WTC11 (cell line): ENCODE measurements at regions not wholly inside any gene's neighbourhood (a gene's known extent, or its start where the extent isn't known, plus 50 kb on each side); places are given as distances from the start of the nearest gene placed in this dataset.

ENCODE experiments used
- CREB1 ChIP-seq: sonication (generic); formaldehyde crosslinking; IDR thresholded peaks from 2 replicates; pipeline ENCODE4 v1.8.0; 2023; ENCODE audit warnings: mild to moderate bottlenecking, missing genetic modification reagents
- FOXP1 ChIP-seq: sonication (generic); formaldehyde crosslinking; IDR thresholded peaks from 2 replicates; pipeline ENCODE4 v1.8.0; 2022; ENCODE audit warnings: missing genetic modification reagents, mild to moderate bottlenecking, moderate library complexity, borderline replicate concordance
- MXD4 ChIP-seq: fragments of 250-450 bp; sonication (Bioruptor Pico); IDR thresholded peaks from 2 replicates; pipeline ENCODE4 v1.8.0; 2021; ENCODE audit warnings: mild to moderate bottlenecking, moderate library complexity, borderline replicate concordance
- SP1 ChIP-seq: sonication (generic); formaldehyde crosslinking; conservative IDR thresholded peaks from 2 replicates; pipeline ENCODE4 v1.8.1; 2022; ENCODE audit warnings: missing genetic modification reagents
- TEAD4 ChIP-seq: sonication (generic); formaldehyde crosslinking; IDR thresholded peaks from 2 replicates; pipeline ENCODE4 v1.8.0; 2022; ENCODE audit warnings: mild to moderate bottlenecking, missing genetic modification reagents
- ZBTB21 ChIP-seq: sonication (generic); formaldehyde crosslinking; IDR thresholded peaks from 2 replicates; pipeline ENCODE4 v1.8.1; 2023; ENCODE audit warnings: mild to moderate bottlenecking, missing genetic modification reagents, borderline replicate concordance
- ZNF121 ChIP-seq: sonication (generic); formaldehyde crosslinking; IDR thresholded peaks from 2 replicates; pipeline ENCODE4 v1.8.0; 2023; ENCODE audit warnings: missing genetic modification reagents
- TF ChIP-seq, protein P1 (sequence below): sonication (generic); formaldehyde crosslinking; IDR thresholded peaks from 2 replicates; pipeline ENCODE4 v1.8.0; 2022; ENCODE audit warnings: mild to moderate bottlenecking, missing genetic modification reagents
- TF ChIP-seq, protein P2 (sequence below): sonication (generic); formaldehyde crosslinking; conservative IDR thresholded peaks from 2 replicates; pipeline ENCODE4 v1.8.1; 2023; ENCODE audit warnings: mild to moderate bottlenecking, low read depth, missing genetic modification reagents, moderate library complexity
- TF ChIP-seq, protein P3 (sequence below): fragments of 200-600 bp; IDR thresholded peaks from 2 replicates; pipeline ENCODE4 v1.8.0; 2022; ENCODE audit warnings: antibody characterized with exemption
- TF ChIP-seq, protein P4 (sequence below): sonication (generic); formaldehyde crosslinking; IDR thresholded peaks from 2 replicates; pipeline ENCODE4 v1.8.1; 2023; ENCODE audit warnings: mild to moderate bottlenecking, missing genetic modification reagents, moderate library complexity

DNA sequence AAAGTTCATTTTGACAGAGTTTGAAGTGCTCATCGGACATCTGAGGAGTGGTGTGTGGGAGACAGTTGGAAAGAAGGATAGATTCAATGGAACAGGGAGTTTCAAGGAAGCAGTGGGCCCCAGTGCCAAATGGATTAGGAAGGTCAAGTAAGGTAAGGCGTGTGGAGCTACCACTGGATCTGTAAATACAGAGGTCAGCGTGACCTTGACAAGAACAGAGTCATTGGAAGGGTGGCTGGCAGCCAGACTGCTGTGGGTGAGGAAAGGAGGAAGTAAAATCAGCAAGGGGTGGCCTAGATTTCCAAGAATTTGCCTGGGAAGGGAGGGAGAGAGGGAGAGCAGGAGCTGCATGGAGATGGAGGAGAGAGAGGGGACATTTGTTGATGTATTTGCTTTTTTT is 68.2 kb upstream of the IGF1 start:
- no peak for TF ChIP-seq MXD4 (CRISPR knock-in tag)
- TF ChIP-seq SP1 (CRISPR knock-in tag), result no peak
- TF ChIP-seq, protein P1, sequence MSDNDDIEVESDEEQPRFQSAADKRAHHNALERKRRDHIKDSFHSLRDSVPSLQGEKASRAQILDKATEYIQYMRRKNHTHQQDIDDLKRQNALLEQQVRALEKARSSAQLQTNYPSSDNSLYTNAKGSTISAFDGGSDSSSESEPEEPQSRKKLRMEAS (CRISPR knock-in tag), result no peak
- TF ChIP-seq, protein P2, sequence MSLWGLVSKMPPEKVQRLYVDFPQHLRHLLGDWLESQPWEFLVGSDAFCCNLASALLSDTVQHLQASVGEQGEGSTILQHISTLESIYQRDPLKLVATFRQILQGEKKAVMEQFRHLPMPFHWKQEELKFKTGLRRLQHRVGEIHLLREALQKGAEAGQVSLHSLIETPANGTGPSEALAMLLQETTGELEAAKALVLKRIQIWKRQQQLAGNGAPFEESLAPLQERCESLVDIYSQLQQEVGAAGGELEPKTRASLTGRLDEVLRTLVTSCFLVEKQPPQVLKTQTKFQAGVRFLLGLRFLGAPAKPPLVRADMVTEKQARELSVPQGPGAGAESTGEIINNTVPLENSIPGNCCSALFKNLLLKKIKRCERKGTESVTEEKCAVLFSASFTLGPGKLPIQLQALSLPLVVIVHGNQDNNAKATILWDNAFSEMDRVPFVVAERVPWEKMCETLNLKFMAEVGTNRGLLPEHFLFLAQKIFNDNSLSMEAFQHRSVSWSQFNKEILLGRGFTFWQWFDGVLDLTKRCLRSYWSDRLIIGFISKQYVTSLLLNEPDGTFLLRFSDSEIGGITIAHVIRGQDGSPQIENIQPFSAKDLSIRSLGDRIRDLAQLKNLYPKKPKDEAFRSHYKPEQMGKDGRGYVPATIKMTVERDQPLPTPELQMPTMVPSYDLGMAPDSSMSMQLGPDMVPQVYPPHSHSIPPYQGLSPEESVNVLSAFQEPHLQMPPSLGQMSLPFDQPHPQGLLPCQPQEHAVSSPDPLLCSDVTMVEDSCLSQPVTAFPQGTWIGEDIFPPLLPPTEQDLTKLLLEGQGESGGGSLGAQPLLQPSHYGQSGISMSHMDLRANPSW (CRISPR knock-in tag), result no peak
- no peak for TF ChIP-seq ZNF121 (CRISPR knock-in tag)
- no peak for TF ChIP-seq FOXP1 (CRISPR knock-in tag)
- no peak for TF ChIP-seq TEAD4
- TF ChIP-seq, protein P3, sequence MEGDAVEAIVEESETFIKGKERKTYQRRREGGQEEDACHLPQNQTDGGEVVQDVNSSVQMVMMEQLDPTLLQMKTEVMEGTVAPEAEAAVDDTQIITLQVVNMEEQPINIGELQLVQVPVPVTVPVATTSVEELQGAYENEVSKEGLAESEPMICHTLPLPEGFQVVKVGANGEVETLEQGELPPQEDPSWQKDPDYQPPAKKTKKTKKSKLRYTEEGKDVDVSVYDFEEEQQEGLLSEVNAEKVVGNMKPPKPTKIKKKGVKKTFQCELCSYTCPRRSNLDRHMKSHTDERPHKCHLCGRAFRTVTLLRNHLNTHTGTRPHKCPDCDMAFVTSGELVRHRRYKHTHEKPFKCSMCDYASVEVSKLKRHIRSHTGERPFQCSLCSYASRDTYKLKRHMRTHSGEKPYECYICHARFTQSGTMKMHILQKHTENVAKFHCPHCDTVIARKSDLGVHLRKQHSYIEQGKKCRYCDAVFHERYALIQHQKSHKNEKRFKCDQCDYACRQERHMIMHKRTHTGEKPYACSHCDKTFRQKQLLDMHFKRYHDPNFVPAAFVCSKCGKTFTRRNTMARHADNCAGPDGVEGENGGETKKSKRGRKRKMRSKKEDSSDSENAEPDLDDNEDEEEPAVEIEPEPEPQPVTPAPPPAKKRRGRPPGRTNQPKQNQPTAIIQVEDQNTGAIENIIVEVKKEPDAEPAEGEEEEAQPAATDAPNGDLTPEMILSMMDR, result no peak
- no peak for TF ChIP-seq CREB1 (CRISPR knock-in tag)
- no peak for TF ChIP-seq ZBTB21 (CRISPR knock-in tag)
- TF ChIP-seq, protein P4, sequence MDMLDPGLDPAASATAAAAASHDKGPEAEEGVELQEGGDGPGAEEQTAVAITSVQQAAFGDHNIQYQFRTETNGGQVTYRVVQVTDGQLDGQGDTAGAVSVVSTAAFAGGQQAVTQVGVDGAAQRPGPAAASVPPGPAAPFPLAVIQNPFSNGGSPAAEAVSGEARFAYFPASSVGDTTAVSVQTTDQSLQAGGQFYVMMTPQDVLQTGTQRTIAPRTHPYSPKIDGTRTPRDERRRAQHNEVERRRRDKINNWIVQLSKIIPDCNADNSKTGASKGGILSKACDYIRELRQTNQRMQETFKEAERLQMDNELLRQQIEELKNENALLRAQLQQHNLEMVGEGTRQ, result no peak
